ENCODE measurements at regions not wholly inside any gene's neighbourhood (a gene's known extent, or its start where the extent isn't known, plus 50 kb on each side); places are given as distances from the start of the nearest gene placed in this dataset.

GRCh38 chr4:64465263-64465662, 56.0 kb upstream of the TECRL start:
- TF ChIP-seq POLR2AphosphoS5 (IDR thresholded peaks at IDR 0.05; ENCODE audit: low read depth, low read length) (no peak), CTCF (IDR thresholded peaks at IDR 0.05) (no peak)

All from Panc1 (cell line).